IgD-negative memory B cell (primary cell): ENCODE measurements at regions not wholly inside any gene's neighbourhood (a gene's known extent, or its start where the extent isn't known, plus 50 kb on each side); places are given as distances from the start of the nearest gene placed in this dataset.

Experiments
- H3K27ac Mint-ChIP-seq, 3 donors: one replicate each; pipeline ENCODE4 v1.8.0; 2020 to 2022; ENCODE audit warnings: mild to moderate bottlenecking in 3 of 3, mixed read lengths in 3 of 3, moderate library complexity in 1 of 3
- H3K27me3 Mint-ChIP-seq: one replicate; pipeline ENCODE4 v1.8.0; 2021; ENCODE audit warnings: mixed read lengths
- H3K36me3 Mint-ChIP-seq: one replicate; pipeline ENCODE4 v1.8.0; 2020; ENCODE audit warnings: mild to moderate bottlenecking, mixed read lengths
- H3K4me1 Mint-ChIP-seq, 3 donors: one replicate each; pipeline ENCODE4 v1.8.0; 2020 to 2022; ENCODE audit warnings: mixed read lengths in 3 of 3, mild to moderate bottlenecking in 1 of 3
- H3K4me3 Mint-ChIP-seq, 4 donors: one replicate each; pipeline ENCODE4 v1.8.0; 2020 to 2022; ENCODE audit warnings: mild to moderate bottlenecking in 4 of 4, mixed read lengths in 4 of 4, moderate library complexity in 3 of 4
- H3K9me3 Mint-ChIP-seq, 3 donors: one replicate each; pipeline ENCODE4 v1.8.0; 2020 to 2021; ENCODE audit warnings: mixed read lengths in 3 of 3, mild to moderate bottlenecking in 1 of 3

- H3K36me3 Mint-ChIP-seq = no peaks in the 10 kb centered on the region
- no peak overlapping the region for H3K4me3 Mint-ChIP-seq
- no peak overlapping the region for H3K27ac Mint-ChIP-seq
- H3K4me1 Mint-ChIP-seq = no peaks in the 10 kb centered on the region
- peaks cover 0 to 9% (median 2%) of the 10 kb centered on the region in 3 donors for H3K9me3 Mint-ChIP-seq
- peaks cover 2% of the 10 kb centered on the region for H3K27me3 Mint-ChIP-seq
These were observed 313.3 kb downstream of the FGFR2 start for GRCh38 chr10:121284936-121285335.

GRCh38 chr10:121285406-121286196 lies 312.6 kb downstream of the FGFR2 start:
- H3K9me3 Mint-ChIP-seq = peaks cover 0 to 9% (median 2%) of the 10 kb centered on the region in 3 donors
- peaks cover 2% of the 10 kb centered on the region for H3K27me3 Mint-ChIP-seq
- H3K36me3 Mint-ChIP-seq = no peaks in the 10 kb centered on the region
- no peak overlapping the region for H3K4me3 Mint-ChIP-seq
- H3K4me1 Mint-ChIP-seq = no peaks in the 10 kb centered on the region
- no peak overlapping the region for H3K27ac Mint-ChIP-seq

- Mint-ChIP-seq H3K4me1 (no peaks in the 10 kb centered on the region), H3K27me3 (peaks cover 2% of the 10 kb centered on the region), H3K4me3 (no peak overlapping the region), H3K36me3 (no peaks in the 10 kb centered on the region), H3K27ac (no peak overlapping the region), H3K9me3 (peaks cover 0 to 9% (median 2%) of the 10 kb centered on the region in 3 donors)
These were observed 310.2 kb downstream of the FGFR2 start for GRCh38 chr10:121288011-121288410.

- H3K9me3 Mint-ChIP-seq = peaks cover 0 to 5% (median 2%) of the 10 kb centered on the region in 3 donors
- H3K27ac Mint-ChIP-seq = no peak overlapping the region
- H3K27me3 Mint-ChIP-seq = peaks cover 2% of the 10 kb centered on the region
- H3K36me3 Mint-ChIP-seq = no peaks in the 10 kb centered on the region
- H3K4me3 Mint-ChIP-seq = no peak overlapping the region
- H3K4me1 Mint-ChIP-seq = no peaks in the 10 kb centered on the region
These were observed 309.2 kb downstream of the FGFR2 start for GRCh38 chr10:121288864-121289661.

- H3K27me3 Mint-ChIP-seq = peaks cover 2% of the 10 kb centered on the region
- H3K36me3 Mint-ChIP-seq = no peaks in the 10 kb centered on the region
These were observed 308.4 kb downstream of the FGFR2 start for GRCh38 chr10:121289800-121290199.

GRCh38 chr10:121290674-121291073 lies 307.6 kb downstream of the FGFR2 start:
- H3K27ac Mint-ChIP-seq = no peak overlapping the region
- H3K36me3 Mint-ChIP-seq = no peaks in the 10 kb centered on the region
- no peaks in the 10 kb centered on the region for H3K9me3 Mint-ChIP-seq
- no peaks in the 10 kb centered on the region for H3K4me1 Mint-ChIP-seq
- H3K4me3 Mint-ChIP-seq = no peak overlapping the region
- no peaks in the 10 kb centered on the region for H3K27me3 Mint-ChIP-seq

More at GRCh38 chr10:121289800-121290199, 308.4 kb downstream of the FGFR2 start:
- Mint-ChIP-seq H3K9me3 (peaks cover 0 to 5% (median 2%) of the 10 kb centered on the region in 3 donors), H3K27ac (no peak overlapping the region), H3K4me3 (no peak overlapping the region), H3K4me1 (no peaks in the 10 kb centered on the region)

- H3K27ac Mint-ChIP-seq = no peak overlapping the region
- H3K4me1 Mint-ChIP-seq = no peaks in the 10 kb centered on the region
- no peak overlapping the region for H3K4me3 Mint-ChIP-seq
- no peaks in the 10 kb centered on the region for H3K9me3 Mint-ChIP-seq
- no peaks in the 10 kb centered on the region for H3K36me3 Mint-ChIP-seq
- H3K27me3 Mint-ChIP-seq = no peaks in the 10 kb centered on the region
These were observed 306.9 kb downstream of the FGFR2 start for GRCh38 chr10:121291376-121291775.

- Mint-ChIP-seq H3K27ac (no peak overlapping the region), H3K4me1 (no peaks in the 10 kb centered on the region), H3K9me3 (no peaks in the 10 kb centered on the region), H3K27me3 (no peaks in the 10 kb centered on the region), H3K36me3 (no peaks in the 10 kb centered on the region), H3K4me3 (no peak overlapping the region)
These were observed 306.4 kb downstream of the FGFR2 start for GRCh38 chr10:121291823-121292222.

GRCh38 chr10:121292321-121292720 lies 305.9 kb downstream of the FGFR2 start:
- Mint-ChIP-seq H3K27ac (no peak overlapping the region), H3K27me3 (no peaks in the 10 kb centered on the region), H3K4me3 (no peak overlapping the region), H3K4me1 (no peaks in the 10 kb centered on the region), H3K9me3 (no peaks in the 10 kb centered on the region), H3K36me3 (no peaks in the 10 kb centered on the region)

GRCh38 chr10:121293110-121293509 lies 305.1 kb downstream of the FGFR2 start:
- H3K4me1 Mint-ChIP-seq = no peaks in the 10 kb centered on the region
- H3K27ac Mint-ChIP-seq = no peak overlapping the region
- no peaks in the 10 kb centered on the region for H3K9me3 Mint-ChIP-seq
- no peaks in the 10 kb centered on the region for H3K27me3 Mint-ChIP-seq
- no peaks in the 10 kb centered on the region for H3K36me3 Mint-ChIP-seq
- H3K4me3 Mint-ChIP-seq = no peak overlapping the region

GRCh38 chr10:121294630-121295029 lies 303.6 kb downstream of the FGFR2 start:
- Mint-ChIP-seq H3K36me3 (no peaks in the 10 kb centered on the region), H3K27ac (no peak overlapping the region), H3K9me3 (no peaks in the 10 kb centered on the region), H3K4me1 (no peaks in the 10 kb centered on the region), H3K4me3 (no peak overlapping the region), H3K27me3 (no peaks in the 10 kb centered on the region)

GRCh38 chr10:121296378-121296777 lies 301.9 kb downstream of the FGFR2 start:
- Mint-ChIP-seq H3K9me3 (no peaks in the 10 kb centered on the region), H3K27me3 (no peaks in the 10 kb centered on the region), H3K36me3 (no peaks in the 10 kb centered on the region), H3K4me1 (no peaks in the 10 kb centered on the region), H3K27ac (no peak overlapping the region), H3K4me3 (no peak overlapping the region)

- Mint-ChIP-seq H3K27me3 (no peaks in the 10 kb centered on the region), H3K4me3 (no peak overlapping the region), H3K27ac (no peak overlapping the region), H3K4me1 (no peaks in the 10 kb centered on the region), H3K9me3 (no peaks in the 10 kb centered on the region), H3K36me3 (no peaks in the 10 kb centered on the region)
These were observed 301.2 kb downstream of the FGFR2 start for GRCh38 chr10:121296881-121297585.

- H3K27me3 Mint-ChIP-seq = no peaks in the 10 kb centered on the region
- no peaks in the 10 kb centered on the region for H3K36me3 Mint-ChIP-seq
- no peak overlapping the region for H3K27ac Mint-ChIP-seq
- H3K4me1 Mint-ChIP-seq = no peaks in the 10 kb centered on the region
- H3K4me3 Mint-ChIP-seq = no peak overlapping the region
- H3K9me3 Mint-ChIP-seq = no peaks in the 10 kb centered on the region
These were observed 297.5 kb downstream of the FGFR2 start for GRCh38 chr10:121300723-121301122.

- Mint-ChIP-seq H3K9me3 (no peaks in the 10 kb centered on the region), H3K4me3 (no peak overlapping the region), H3K36me3 (no peaks in the 10 kb centered on the region), H3K4me1 (no peaks in the 10 kb centered on the region), H3K27ac (no peak overlapping the region), H3K27me3 (peaks cover 4% of the 10 kb centered on the region)
These were observed 295.6 kb downstream of the FGFR2 start for GRCh38 chr10:121302541-121303180.
